ENCODE measurements at regions not wholly inside any gene's neighbourhood (a gene's known extent, or its start where the extent isn't known, plus 50 kb on each side); places are given as distances from the start of the nearest gene placed in this dataset.

GRCh38 chr2:58398406-58398805 is 157.3 kb upstream of the FANCL start:
- TF ChIP-seq, protein P1, sequence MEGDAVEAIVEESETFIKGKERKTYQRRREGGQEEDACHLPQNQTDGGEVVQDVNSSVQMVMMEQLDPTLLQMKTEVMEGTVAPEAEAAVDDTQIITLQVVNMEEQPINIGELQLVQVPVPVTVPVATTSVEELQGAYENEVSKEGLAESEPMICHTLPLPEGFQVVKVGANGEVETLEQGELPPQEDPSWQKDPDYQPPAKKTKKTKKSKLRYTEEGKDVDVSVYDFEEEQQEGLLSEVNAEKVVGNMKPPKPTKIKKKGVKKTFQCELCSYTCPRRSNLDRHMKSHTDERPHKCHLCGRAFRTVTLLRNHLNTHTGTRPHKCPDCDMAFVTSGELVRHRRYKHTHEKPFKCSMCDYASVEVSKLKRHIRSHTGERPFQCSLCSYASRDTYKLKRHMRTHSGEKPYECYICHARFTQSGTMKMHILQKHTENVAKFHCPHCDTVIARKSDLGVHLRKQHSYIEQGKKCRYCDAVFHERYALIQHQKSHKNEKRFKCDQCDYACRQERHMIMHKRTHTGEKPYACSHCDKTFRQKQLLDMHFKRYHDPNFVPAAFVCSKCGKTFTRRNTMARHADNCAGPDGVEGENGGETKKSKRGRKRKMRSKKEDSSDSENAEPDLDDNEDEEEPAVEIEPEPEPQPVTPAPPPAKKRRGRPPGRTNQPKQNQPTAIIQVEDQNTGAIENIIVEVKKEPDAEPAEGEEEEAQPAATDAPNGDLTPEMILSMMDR (IDR thresholded peaks at IDR 0.05; ENCODE audit: low read depth, low read length), result no peak
- no peak for TF ChIP-seq EZH2phosphoT487 (IDR thresholded peaks at IDR 0.05; ENCODE audit: low read depth)

Data from OCI-LY3 (cell line).